ENCODE measurements at regions not wholly inside any gene's neighbourhood (a gene's known extent, or its start where the extent isn't known, plus 50 kb on each side); places are given as distances from the start of the nearest gene placed in this dataset.

DNA sequence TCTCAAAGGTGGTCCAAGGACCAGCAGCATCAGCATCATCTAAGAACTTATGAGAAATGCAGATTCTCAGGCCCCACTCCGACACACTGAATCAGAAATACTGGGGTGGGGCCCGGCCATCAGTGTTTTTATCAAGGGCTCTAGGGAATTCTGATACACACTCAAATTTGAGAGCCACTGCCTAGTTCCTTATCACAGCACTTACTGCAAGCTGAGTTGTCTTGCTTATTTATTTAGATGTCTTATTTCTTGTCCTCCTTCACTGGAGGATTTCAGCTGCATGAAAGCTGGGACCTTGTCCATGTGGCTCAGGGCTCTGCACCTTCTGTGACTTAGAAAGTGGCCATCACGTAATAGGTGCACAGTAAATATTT, 139.4 kb upstream of the RREB1 start:
- Histone ChIP-seq H3K9me3 (no peaks in the 10 kb centered on the region), H3K27ac (peak overlapping the region in 1 of 4 donors; percentile 80), H3K4me1 (peaks cover 0 to 42% (median 10%) of the 10 kb centered on the region in 3 donors), H3K27me3 (no peaks in the 10 kb centered on the region), H3K36me3 (no peaks in the 10 kb centered on the region), H3K4me3 (no peak overlapping the region)
- intact Hi-C loops (cut with DNase I) = no loop called here
- WGBS, 2 donors = 79 to 84% methylated on average over 3 of the region's 3 CpGs
- TF ChIP-seq, protein P1, sequence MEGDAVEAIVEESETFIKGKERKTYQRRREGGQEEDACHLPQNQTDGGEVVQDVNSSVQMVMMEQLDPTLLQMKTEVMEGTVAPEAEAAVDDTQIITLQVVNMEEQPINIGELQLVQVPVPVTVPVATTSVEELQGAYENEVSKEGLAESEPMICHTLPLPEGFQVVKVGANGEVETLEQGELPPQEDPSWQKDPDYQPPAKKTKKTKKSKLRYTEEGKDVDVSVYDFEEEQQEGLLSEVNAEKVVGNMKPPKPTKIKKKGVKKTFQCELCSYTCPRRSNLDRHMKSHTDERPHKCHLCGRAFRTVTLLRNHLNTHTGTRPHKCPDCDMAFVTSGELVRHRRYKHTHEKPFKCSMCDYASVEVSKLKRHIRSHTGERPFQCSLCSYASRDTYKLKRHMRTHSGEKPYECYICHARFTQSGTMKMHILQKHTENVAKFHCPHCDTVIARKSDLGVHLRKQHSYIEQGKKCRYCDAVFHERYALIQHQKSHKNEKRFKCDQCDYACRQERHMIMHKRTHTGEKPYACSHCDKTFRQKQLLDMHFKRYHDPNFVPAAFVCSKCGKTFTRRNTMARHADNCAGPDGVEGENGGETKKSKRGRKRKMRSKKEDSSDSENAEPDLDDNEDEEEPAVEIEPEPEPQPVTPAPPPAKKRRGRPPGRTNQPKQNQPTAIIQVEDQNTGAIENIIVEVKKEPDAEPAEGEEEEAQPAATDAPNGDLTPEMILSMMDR (IDR thresholded peaks at IDR 0.05) = no peak
- no peak for TF ChIP-seq POLR2A (IDR thresholded peaks at IDR 0.05)
- no peak for DNase-seq

DNA sequence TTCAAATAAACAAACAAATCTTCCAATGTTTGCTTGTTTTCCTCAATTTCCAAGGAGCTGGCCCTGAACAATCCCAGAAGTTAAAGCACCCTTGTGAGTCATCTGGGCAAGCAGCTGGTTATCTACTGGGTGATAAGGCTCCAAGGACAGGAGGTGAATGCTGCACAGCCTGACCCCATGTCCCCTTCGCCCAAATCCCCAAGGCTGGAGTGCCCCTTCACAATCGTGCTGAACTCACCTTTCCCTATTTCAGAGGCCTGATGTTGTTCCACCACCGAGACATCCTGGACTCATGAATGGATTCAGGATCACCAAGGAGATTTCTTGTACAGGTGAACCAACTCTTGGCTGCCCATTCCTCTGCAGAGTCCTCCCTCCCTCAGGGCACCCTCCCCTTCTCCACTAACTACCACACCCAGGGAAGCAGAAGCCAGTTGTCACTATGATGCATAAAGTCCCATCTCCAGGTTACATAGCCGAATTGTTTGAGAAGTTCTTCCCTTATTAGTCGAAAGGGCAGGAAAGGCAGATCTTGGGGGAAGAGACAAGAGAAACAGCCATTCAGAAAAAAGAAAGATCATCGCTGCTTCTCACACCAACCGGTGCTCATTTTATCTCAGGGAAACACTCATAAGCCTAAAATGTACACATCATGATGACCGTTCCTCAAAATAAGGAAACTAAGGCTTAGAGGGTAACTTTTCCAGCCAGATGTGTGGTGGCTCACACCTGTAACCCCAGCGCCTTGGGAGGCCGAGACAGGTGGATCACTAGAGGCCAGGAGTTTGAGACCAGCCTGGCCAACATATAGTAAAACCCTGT, 138.8 kb upstream of the RREB1 start:
- H3K36me3 ChIP-seq = no peaks in the 10 kb centered on the region
- 80 to 81% methylated on average over 7 to 9 of the region's 10 CpGs for WGBS, 2 donors
- intact Hi-C loops (cut with DNase I) = no loop called here
- H3K9me3 ChIP-seq = no peaks in the 10 kb centered on the region
- DNase-seq = no peak
- TF ChIP-seq POLR2A (IDR thresholded peaks at IDR 0.05) = no peak
- TF ChIP-seq, protein P1 (IDR thresholded peaks at IDR 0.05) = no peak
- H3K27me3 ChIP-seq = no peaks in the 10 kb centered on the region
- H3K4me3 ChIP-seq = no peak overlapping the region
- H3K27ac ChIP-seq = peak overlapping the region; percentile 69 to 80 (median 73)
- H3K4me1 ChIP-seq = peaks cover 0 to 42% (median 10%) of the 10 kb centered on the region in 3 donors

DNA sequence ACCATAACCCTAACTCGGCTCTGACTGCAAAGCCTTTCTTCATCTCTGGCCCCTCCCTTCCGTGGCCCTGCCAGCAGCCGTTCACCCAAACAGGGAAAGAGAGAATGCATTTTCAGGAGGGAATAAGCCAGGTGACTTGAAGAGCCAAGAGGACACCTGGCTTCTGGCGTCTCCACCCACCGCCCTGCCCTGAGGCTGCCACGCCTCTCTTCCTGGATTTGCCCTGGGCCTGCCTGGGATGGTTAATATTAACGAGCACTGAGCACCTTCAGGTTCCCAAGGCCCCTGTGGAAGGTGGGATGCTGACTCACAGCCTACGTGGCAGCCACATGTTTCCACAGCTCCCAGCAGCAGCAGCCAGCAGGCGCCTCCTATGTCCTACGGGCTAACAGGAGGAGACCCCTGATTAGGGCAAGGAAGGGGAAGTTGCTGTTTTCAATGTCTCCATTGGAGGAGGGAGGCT, 138.0 kb upstream of the RREB1 start:
- no peak overlapping the region for H3K4me3 ChIP-seq
- peaks cover 0 to 42% (median 10%) of the 10 kb centered on the region in 3 donors for H3K4me1 ChIP-seq
- H3K36me3 ChIP-seq = no peaks in the 10 kb centered on the region
- WGBS, 2 donors = 63% methylated on average over 3 of the region's 10 CpGs; no CpG with 5 or more reads in 1 of the 2 donors
- intact Hi-C loops (cut with DNase I) = no loop called here
- TF ChIP-seq POLR2A (IDR thresholded peaks at IDR 0.05) = no peak
- TF ChIP-seq, protein P1 (IDR thresholded peaks at IDR 0.05) = no peak
- H3K27me3 ChIP-seq = no peaks in the 10 kb centered on the region
- H3K27ac ChIP-seq = peak overlapping the region; percentile 69 to 80 (median 73)
- DNase-seq = no peak
- no peaks in the 10 kb centered on the region for H3K9me3 ChIP-seq

DNA sequence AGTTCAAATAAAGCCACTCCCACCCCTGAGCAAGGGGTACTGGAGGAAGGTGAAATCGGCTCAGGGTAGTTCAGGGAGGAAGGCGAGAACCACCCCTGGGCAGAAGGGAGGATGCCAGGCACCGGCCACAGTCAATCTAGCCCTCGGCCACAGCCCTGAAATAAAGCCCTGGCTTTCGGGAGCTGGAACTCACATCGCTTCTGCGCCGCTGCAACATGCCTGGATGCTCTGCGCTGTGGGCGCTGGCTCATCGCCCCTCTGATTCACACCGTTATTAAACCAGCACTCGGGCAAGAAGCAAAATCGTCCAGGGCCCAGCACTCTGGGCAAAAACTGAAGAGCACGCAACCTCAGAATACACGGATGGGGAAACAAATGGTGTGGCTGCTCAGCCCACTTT, 136.9 kb upstream of the RREB1 start:
- intact Hi-C loops (cut with DNase I) = no loop called here
- Histone ChIP-seq H3K4me1 (peaks cover 0 to 42% (median 10%) of the 10 kb centered on the region in 3 donors), H3K27me3 (no peaks in the 10 kb centered on the region), H3K27ac (peak overlapping the region in 3 of 4 donors; percentile 71 to 80 (median 75)), H3K9me3 (no peaks in the 10 kb centered on the region), H3K36me3 (no peaks in the 10 kb centered on the region), H3K4me3 (no peak overlapping the region)
- 39 to 59% methylated on average over 4 to 6 of the region's 16 CpGs for WGBS, 2 donors
- DNase-seq = no peak
- no peak for TF ChIP-seq POLR2A (IDR thresholded peaks at IDR 0.05)
- TF ChIP-seq, protein P1 (IDR thresholded peaks at IDR 0.05) = no peak

DNA sequence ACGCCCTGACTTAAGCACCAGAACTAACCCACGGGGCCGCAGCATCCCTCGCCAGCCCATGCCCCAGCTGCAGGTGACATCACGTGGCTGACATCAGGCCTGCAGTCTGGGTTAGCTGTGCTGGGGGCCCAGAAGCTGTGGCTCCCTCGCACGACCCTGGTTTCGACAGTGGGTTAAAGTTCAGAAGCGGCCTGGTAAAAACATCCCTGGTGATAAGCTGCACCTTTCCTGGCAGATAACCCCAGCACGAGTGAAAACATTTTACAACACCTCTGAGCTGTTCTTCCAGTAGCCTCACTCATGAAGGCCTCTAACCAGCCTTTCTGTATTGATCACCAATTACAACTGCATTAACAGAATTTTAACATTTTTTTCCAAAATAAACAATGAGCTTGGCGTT, 136.4 kb upstream of the RREB1 start:
- H3K9me3 ChIP-seq = no peaks in the 10 kb centered on the region
- intact Hi-C loops (cut with DNase I) = no loop called here
- H3K27ac ChIP-seq = peak overlapping the region in 3 of 4 donors; percentile 71 to 80 (median 75)
- H3K36me3 ChIP-seq = no peaks in the 10 kb centered on the region
- no peak for TF ChIP-seq POLR2A (IDR thresholded peaks at IDR 0.05)
- TF ChIP-seq, protein P1 (IDR thresholded peaks at IDR 0.05) = no peak
- H3K27me3 ChIP-seq = no peaks in the 10 kb centered on the region
- H3K4me3 ChIP-seq = no peak overlapping the region
- peaks cover 0 to 40% (median 10%) of the 10 kb centered on the region in 3 donors for H3K4me1 ChIP-seq
- 78 to 80% methylated on average over 3 to 8 of the region's 11 CpGs for WGBS, 2 donors
- DNase-seq = no peak

Data from esophagus squamous epithelium (tissue), 5 donors.